ENCODE measurements at regions not wholly inside any gene's neighbourhood (a gene's known extent, or its start where the extent isn't known, plus 50 kb on each side); places are given as distances from the start of the nearest gene placed in this dataset.
"Not testable (repeated sequence)": the region's sequence is repeated elsewhere in the genome, so short reads cannot be mapped to it uniquely, and the experiment has no call there.

GRCh38 chr3:35146256-35147035 lies 492.9 kb upstream of the ARPP21 start:
- not testable (repeated sequence) for DNase-seq (ENCODE audit: low spot score)

- no peak for DNase-seq (ENCODE audit: low spot score)
Measured at GRCh38 chr3:35183927-35184675, 455.2 kb upstream of the ARPP21 start.

- DNase-seq (ENCODE audit: low spot score): no peak
Measured at GRCh38 chr3:35184775-35185174, 454.6 kb upstream of the ARPP21 start.

GRCh38 chr3:35187908-35188307 lies 451.4 kb upstream of the ARPP21 start:
- DNase-seq (ENCODE audit: low spot score): no peak

- no peak for DNase-seq (ENCODE audit: low spot score)
Measured at GRCh38 chr3:35194666-35195065, 444.7 kb upstream of the ARPP21 start.

- no peak for DNase-seq (ENCODE audit: low spot score)
Measured at GRCh38 chr3:35198857-35199256, 440.5 kb upstream of the ARPP21 start.

GRCh38 chr3:35200056-35200455 lies 439.3 kb upstream of the ARPP21 start:
- DNase-seq (ENCODE audit: low spot score): no peak

GRCh38 chr3:35201211-35201610 lies 438.1 kb upstream of the ARPP21 start:
- no peak for DNase-seq (ENCODE audit: low spot score)

- no peak for DNase-seq (ENCODE audit: low spot score)
Measured at GRCh38 chr3:35215525-35216500, 423.5 kb upstream of the ARPP21 start.

- DNase-seq (ENCODE audit: low spot score): no peak
Measured at GRCh38 chr3:35216501-35217266, 422.6 kb upstream of the ARPP21 start.

- DNase-seq (ENCODE audit: low spot score): no peak
Measured at GRCh38 chr3:35223632-35224394, 415.5 kb upstream of the ARPP21 start.

- no peak for DNase-seq (ENCODE audit: low spot score)
Measured at GRCh38 chr3:35224565-35225295, 414.6 kb upstream of the ARPP21 start.

GRCh38 chr3:35241236-35241635 lies 398.1 kb upstream of the ARPP21 start:
- no peak for DNase-seq (ENCODE audit: low spot score)

GRCh38 chr3:35254917-35255316 lies 384.4 kb upstream of the ARPP21 start:
- no peak for DNase-seq (ENCODE audit: low spot score)

GRCh38 chr3:35257641-35258040 lies 381.7 kb upstream of the ARPP21 start:
- DNase-seq (ENCODE audit: low spot score): no peak

GRCh38 chr3:35262406-35262805 lies 376.9 kb upstream of the ARPP21 start:
- no peak for DNase-seq (ENCODE audit: low spot score)

- no peak for DNase-seq (ENCODE audit: low spot score)
Measured at GRCh38 chr3:35263477-35263876, 375.8 kb upstream of the ARPP21 start.

GRCh38 chr3:35266065-35266464 lies 373.3 kb upstream of the ARPP21 start:
- DNase-seq (ENCODE audit: low spot score): not testable (repeated sequence)

GRCh38 chr3:35275768-35276167 lies 363.6 kb upstream of the ARPP21 start:
- DNase-seq (ENCODE audit: low spot score): no peak

GRCh38 chr3:35276568-35276967 lies 362.8 kb upstream of the ARPP21 start:
- no peak for DNase-seq (ENCODE audit: low spot score)
